NCI-H1092 treated with DMSO at 0.1 percent for 48 hours (cell line): ENCODE measurements at regions not wholly inside any gene's neighbourhood (a gene's known extent, or its start where the extent isn't known, plus 50 kb on each side); places are given as distances from the start of the nearest gene placed in this dataset.

Experiments
- DNase-seq: peaks from one replicate; lab custom pipeline; 2025; lab: John Stamatoyannopoulos, UW

DNA sequence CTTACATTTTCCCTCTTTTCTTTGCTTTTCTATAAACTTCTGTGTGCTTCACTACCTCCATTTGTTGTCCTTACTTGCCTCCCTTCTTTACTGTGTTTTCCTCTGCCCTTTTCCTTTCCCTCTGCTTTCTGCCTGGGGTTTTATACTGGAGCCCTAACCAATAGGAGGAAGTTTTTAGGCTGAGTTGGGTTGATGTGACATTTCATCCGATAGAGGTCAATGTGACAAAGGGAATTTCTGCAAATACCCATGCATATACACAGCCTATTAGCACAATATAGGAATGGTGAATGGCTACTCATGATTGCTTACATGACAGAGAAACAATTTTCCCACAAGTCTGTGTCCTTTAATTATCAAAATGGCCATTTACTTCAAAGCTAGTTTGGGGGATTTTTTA is 153.0 kb upstream of the ARPP21 start:
- DNase-seq = no peak

GRCh38 chr3:35487376-35487775 is 151.9 kb upstream of the ARPP21 start:
- no peak for DNase-seq

DNA sequence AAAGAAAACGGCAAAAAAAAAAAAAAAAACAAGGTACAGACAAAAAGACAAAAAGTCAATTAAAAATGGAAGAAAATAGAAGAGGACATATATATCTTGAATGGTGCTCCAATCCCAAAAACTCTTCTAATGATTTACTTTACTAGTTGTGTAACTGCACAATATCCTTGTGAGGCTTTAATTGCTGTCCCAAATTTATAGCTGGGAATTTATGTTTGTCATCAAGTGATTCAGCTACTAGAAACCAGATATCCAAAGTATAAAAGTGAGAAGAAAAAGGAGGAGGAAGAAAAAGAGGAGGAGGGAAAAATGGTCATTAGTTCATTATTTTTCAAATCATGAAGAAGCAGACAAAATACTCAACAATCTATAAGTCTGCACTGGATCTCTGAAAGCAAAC is 150.8 kb upstream of the ARPP21 start:
- DNase-seq = no peak

DNA sequence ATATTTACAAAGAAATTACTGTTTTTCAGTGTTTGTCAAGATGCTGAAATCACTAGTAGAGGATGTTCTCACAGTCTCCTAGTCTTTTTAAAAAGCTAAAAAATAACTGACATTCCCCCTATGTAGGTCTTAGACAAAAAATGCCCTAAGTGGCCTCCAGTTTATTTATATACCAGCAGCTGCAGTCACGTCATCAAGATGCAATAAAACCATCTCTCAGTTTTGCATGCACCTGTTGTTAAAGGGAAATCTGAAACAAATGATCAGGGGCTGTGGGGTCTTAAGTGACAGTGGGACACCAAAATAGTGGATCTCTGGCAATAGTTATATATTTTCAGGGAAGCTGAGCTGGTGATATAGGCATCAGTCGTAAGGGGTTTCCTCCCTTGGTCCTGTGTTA is 146.5 kb upstream of the ARPP21 start:
- no peak for DNase-seq

- no peak for DNase-seq
Measured at GRCh38 chr3:35498506-35499210, 140.7 kb upstream of the ARPP21 start.

DNA sequence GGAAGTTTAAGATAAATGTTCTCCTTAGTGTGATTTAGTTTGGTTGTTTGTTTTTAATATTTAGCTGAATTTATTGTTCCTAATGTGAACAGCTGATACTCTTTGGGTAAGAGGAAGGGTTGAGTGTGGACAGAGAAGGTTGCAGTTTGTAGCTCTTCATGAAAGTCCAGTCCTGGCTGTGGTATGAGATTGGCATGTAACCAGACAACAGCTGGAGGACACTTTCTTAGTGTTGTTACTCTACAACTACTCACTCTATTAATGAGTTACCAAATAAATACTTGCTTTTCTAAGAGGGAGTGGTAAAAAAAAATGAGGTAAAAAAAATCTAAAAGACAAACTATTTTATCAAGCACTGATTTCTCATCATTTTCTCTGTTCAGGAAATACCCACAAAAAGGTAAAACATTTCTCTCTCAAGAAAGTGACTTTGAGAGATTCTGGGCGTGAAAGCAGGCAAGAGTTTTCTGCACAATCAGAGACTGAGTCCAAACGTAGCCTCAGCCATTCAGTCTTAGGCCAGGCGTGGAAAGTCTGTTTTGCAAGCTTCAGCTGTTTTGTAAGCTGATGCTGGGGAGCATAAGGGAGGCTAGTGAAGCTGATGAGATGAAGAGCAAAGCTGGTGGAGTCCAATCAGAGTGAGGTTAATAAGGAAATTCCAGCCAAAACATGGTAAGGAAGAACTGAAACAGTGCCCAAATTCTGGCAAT is 138.5 kb upstream of the ARPP21 start:
- no peak for DNase-seq

DNA sequence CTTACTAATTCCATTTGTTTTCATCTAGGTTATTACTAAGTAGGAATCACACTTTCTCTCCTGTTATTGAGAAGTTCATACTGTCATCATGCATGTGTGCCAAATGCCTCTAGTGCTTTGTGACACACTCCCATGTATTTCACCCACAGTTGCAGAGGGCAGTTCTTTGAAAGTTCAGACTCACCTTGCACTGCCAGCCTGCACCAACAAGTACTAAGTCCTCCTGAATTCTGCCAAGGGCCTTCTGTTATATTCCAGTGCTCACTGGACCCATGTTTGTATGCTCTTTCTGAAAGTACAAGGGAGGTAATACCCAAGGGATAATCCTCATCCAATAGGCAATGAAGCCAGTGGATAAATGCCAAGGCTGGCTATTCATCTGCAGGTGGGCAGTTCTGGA is 136.6 kb upstream of the ARPP21 start:
- DNase-seq = no peak

- no peak for DNase-seq
Measured at GRCh38 chr3:35505181-35505580, 134.1 kb upstream of the ARPP21 start.

DNA sequence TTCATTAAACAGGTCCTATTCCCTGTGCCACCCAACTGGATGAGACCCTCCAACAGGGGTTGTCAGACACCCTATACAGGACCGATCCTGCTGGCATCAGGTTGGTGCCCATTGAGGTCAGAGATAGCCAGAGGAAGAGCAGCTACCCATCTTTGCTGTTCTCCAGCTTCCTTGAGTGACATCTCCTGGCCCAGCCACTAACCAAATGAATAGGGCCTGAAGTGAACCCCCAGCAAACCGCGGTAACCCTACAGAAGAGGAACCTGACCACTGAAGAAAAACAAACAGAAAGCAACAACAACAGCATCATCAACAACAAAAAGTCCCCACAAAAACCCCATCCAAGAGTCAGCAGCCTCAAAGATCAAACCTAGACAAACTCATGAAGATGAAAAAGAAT is 133.6 kb upstream of the ARPP21 start:
- no peak for DNase-seq

DNA sequence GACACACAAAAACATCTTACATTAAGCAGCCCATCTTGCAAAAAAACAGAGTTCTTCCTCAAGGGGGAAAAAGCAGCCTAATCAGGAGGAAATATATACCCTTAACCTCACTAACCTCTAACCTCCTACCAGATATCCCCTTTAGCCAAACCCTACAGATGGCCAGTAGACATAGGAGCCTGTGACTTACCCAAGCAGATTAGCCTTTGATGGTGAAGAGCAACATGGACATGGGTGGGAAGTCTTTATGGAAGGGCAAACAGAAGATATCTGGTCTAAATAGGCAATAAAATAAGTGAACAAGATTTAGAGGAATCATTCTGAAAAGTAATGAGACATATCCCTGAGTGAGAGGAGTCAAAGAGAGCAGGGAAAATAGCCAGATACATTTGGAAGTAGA is 119.4 kb upstream of the ARPP21 start:
- no peak for DNase-seq

DNA sequence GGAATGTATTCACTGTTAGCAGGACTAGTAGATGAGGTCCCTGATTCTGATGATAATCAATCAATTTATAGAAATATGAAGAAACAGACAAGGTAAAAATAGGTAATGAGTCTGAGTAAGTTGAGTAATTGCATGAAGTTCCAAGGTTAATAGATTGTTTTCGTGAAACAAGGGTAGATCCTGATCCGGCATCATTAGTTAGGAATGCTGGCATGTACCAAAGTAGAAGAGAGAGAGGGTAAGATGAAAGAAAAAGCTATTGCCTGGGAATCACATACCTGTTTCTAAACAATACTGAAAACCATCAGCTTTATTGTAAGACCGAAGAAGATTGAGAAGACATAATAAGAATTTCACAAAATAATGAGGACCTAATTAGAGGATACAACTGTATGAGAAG is 118.1 kb upstream of the ARPP21 start:
- no peak for DNase-seq

DNA sequence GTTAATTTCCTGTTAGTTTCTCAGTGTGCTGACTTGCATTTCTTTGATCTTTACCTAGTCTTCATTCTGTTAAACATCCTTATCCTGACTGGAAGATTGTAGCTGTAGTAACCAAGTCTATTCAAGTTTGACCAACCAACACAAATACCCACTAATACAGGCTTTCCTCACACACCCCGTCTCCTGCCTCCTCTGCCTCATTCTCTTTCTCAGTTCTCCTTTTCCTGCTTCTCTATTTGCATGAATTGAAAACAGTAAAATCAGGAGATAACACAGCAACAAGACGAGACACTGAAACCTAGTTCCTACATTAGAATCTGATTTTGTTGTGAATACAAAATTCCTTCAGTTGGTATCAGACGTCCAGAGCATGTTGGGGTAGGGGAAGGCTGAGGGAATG is 116.9 kb upstream of the ARPP21 start:
- DNase-seq = no peak

DNA sequence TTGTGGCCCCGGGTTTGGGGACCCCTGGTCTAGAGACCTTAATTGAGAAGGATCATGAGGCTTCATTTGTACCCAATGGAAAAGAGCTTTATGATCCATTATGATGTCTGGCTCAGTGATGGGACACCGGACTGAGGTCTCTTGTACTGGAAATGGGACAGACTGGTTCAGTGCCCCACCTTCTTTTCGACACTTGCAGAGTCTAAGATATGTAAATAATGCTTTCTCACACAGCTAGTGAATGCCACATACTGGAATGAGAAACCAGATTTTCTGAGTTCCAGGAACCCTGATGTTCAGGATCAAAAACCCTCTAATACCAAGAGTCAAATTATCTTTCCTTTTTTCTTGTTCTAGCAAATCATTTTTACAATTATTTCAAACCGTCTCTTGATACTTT is 116.3 kb upstream of the ARPP21 start:
- DNase-seq = no peak

- DNase-seq = no peak
Measured at GRCh38 chr3:35523838-35524237, 115.5 kb upstream of the ARPP21 start.

GRCh38 chr3:35524856-35525255 is 114.5 kb upstream of the ARPP21 start:
- no peak for DNase-seq

GRCh38 chr3:35528728-35529127 is 110.6 kb upstream of the ARPP21 start:
- DNase-seq = no peak

DNA sequence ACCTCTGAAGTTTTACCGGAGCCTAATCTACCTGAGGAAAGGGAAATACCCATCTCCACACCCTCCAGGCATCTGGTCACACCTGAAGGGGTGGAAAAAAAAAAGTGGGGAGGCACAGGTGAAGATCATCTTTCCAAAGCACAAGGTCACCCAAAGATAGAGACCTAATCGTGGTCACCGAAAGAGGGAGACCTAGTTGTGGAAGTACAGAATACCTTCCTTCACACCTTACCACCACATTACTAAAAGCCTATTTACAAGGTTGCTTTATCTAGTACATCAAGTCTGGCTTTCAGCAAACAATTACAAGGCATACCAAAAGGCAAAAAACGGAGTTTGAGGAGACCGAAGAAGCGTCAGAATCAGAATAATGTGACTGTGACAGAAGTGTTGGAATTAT is 110.0 kb upstream of the ARPP21 start:
- no peak for DNase-seq

DNA sequence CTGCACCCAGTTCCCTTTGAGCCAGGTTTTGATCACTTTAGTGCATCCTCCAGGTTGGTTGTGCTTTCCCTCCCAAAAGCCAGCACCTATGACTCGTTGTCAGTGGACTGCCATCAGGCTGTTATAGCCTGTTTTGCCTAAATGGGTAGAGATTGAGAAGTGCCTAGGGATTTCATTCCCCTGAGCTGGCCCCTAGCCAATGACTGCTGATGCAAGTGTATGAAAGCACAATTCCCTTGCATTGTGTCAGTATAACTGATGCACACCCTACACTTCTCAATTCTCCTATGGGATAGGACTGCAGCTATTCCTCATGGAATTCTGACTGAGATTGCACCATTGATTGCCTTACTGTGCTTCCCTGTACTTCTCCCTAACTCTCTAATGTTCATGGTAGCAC is 102.1 kb upstream of the ARPP21 start:
- DNase-seq = no peak

DNA sequence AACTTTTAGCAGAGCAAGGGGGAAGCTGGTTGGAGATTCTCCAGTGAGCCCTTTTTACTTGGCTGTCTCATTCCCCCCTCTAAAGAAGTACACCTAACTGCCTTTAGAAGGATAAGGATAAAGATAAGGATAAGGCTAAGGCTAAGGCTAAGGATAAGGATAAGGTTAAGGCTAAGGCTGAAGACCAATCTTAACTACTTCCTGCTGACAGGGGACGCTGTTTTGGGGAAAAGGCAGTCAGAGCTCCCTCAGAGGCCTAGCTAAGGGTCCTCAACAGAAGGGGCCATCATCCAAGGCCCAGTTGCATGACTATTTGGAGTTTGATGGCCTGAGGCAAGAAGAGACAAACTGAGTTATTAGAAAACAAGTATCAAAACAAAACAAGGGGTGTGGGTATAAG is 94.3 kb upstream of the ARPP21 start:
- no peak for DNase-seq

GRCh38 chr3:35549690-35550089 is 89.6 kb upstream of the ARPP21 start:
- no peak for DNase-seq

DNA sequence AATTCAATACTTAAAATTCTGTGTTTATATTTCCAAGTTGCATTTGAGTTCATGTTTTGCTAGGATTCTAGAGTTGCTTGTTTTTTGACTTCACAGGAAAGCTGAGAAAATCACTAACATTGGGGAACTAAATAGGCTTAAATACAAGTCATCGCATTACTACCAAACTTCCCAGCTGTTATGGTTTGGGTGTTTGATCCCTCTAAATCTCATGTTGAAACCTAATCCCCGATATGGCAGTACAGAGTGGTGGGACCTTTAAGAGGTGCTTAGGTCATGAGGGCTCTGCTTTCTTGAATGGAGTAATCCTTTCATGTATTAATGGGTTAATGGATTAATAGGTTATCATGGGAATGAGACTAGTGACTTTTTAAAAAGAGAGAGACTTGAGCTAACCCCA is 77.2 kb upstream of the ARPP21 start:
- no peak for DNase-seq

GRCh38 chr3:35565048-35565447 is 74.3 kb upstream of the ARPP21 start:
- DNase-seq = no peak
